ENCODE measurements at regions not wholly inside any gene's neighbourhood (a gene's known extent, or its start where the extent isn't known, plus 50 kb on each side); places are given as distances from the start of the nearest gene placed in this dataset.
"Not testable (repeated sequence)": the region's sequence is repeated elsewhere in the genome, so short reads cannot be mapped to it uniquely, and the experiment has no call there.

- DNase-seq = no peak
- TF ChIP-seq EZH2phosphoT487 (IDR thresholded peaks at IDR 0.05; ENCODE audit: borderline replicate concordance, low read length) = no peak
- TF ChIP-seq EZH2 (IDR thresholded peaks at IDR 0.05; ENCODE audit: low read length, unreplicated experiment) = no peak
- TF ChIP-seq CTCF (conservative IDR thresholded peaks at IDR 0.05; ENCODE audit: low read depth, low read length) = no peak
- no peak for ATAC-seq
- intact Hi-C loops (cut with micrococcal nuclease) = no loop called here
- no peaks in the 10 kb centered on the region for H3K27me3 ChIP-seq (ENCODE audit: low read length)
- no peaks in the 10 kb centered on the region for H3K9me2 ChIP-seq (replicated peaks; ENCODE audit: low read length)
- no peaks in the 10 kb centered on the region for H3K36me3 ChIP-seq (ENCODE audit: low read depth, low read length)
- no peak overlapping the region for H3K9ac ChIP-seq (ENCODE audit: low read length)
- H3K4me2 ChIP-seq (ENCODE audit: low read length) = no peak overlapping the region
- no peaks in the 10 kb centered on the region for H3K79me2 ChIP-seq (ENCODE audit: low read length)
- no TSS peak for BruUV-seq (replicated peaks)
- no peak overlapping the region for H3K27ac ChIP-seq (ENCODE audit: low read length)
- no peak overlapping the region for H2AFZ ChIP-seq (ENCODE audit: low read length)
- H3K9me3 ChIP-seq (ENCODE audit: low read length) = no peaks in the 10 kb centered on the region
- H3K4me3 ChIP-seq (ENCODE audit: low read length) = no peak overlapping the region
- CTCF ChIA-PET = no interaction called here
- no peaks in the 10 kb centered on the region for H3K4me1 ChIP-seq (ENCODE audit: insufficient read depth, low read length)
- POLR2A ChIA-PET (ENCODE audit: unreplicated experiment) = no interaction called here
- H4K20me1 ChIP-seq (ENCODE audit: low read length) = no peaks in the 10 kb centered on the region
- H3F3A ChIP-seq (ENCODE audit: low read length, unreplicated experiment) = no peaks in the 10 kb centered on the region
These were observed 328.6 kb downstream of the CYLC2 start for GRCh38 chr9:103323699-103324098.

- Histone ChIP-seq H3K4me3 (ENCODE audit: low read length) (no peak overlapping the region), H3K9me3 (ENCODE audit: low read length) (no peaks in the 10 kb centered on the region), H3K79me2 (ENCODE audit: low read length) (no peaks in the 10 kb centered on the region), H3K9me2 (replicated peaks; ENCODE audit: low read length) (no peaks in the 10 kb centered on the region), H3K4me2 (ENCODE audit: low read length) (no peak overlapping the region), H3K9ac (ENCODE audit: low read length) (no peak overlapping the region), H3K27ac (ENCODE audit: low read length) (no peak overlapping the region), H3F3A (ENCODE audit: low read length, unreplicated experiment) (no peaks in the 10 kb centered on the region), H3K4me1 (ENCODE audit: insufficient read depth, low read length) (no peaks in the 10 kb centered on the region), H3K36me3 (ENCODE audit: low read depth, low read length) (no peaks in the 10 kb centered on the region), H4K20me1 (ENCODE audit: low read length) (no peaks in the 10 kb centered on the region), H2AFZ (ENCODE audit: low read length) (no peak overlapping the region), H3K27me3 (ENCODE audit: low read length) (no peaks in the 10 kb centered on the region)
- intact Hi-C loops (cut with micrococcal nuclease) = no loop called here
- ChIA-PET POLR2A (ENCODE audit: unreplicated experiment) (no interaction called here), CTCF (interaction anchor here (0.6 kb wide), 1 partner anchor 30 kb away, joined by 4 read pairs; no protein-coding TSS in a partner anchor)
- TF ChIP-seq CTCF (conservative IDR thresholded peaks at IDR 0.05; ENCODE audit: low read depth, low read length) = no peak
- no peak for TF ChIP-seq EZH2 (IDR thresholded peaks at IDR 0.05; ENCODE audit: low read length, unreplicated experiment)
- TF ChIP-seq EZH2phosphoT487 (IDR thresholded peaks at IDR 0.05; ENCODE audit: borderline replicate concordance, low read length) = no peak
- DNase-seq (no peak), ATAC-seq (no peak)
- BruUV-seq (replicated peaks) = no TSS peak
These were observed 340.3 kb downstream of the CYLC2 start for GRCh38 chr9:103335461-103335860.

- no peak for ATAC-seq
- Histone ChIP-seq H3K9me2 (replicated peaks; ENCODE audit: low read length) (no peaks in the 10 kb centered on the region), H3K4me3 (ENCODE audit: low read length) (no peak overlapping the region), H3K4me1 (ENCODE audit: insufficient read depth, low read length) (no peaks in the 10 kb centered on the region), H3K9me3 (ENCODE audit: low read length) (no peaks in the 10 kb centered on the region), H3K36me3 (ENCODE audit: low read depth, low read length) (no peaks in the 10 kb centered on the region), H2AFZ (ENCODE audit: low read length) (no peak overlapping the region), H3K4me2 (ENCODE audit: low read length) (no peak overlapping the region), H3K27ac (ENCODE audit: low read length) (no peak overlapping the region), H4K20me1 (ENCODE audit: low read length) (no peaks in the 10 kb centered on the region), H3K79me2 (ENCODE audit: low read length) (no peaks in the 10 kb centered on the region), H3K27me3 (ENCODE audit: low read length) (no peaks in the 10 kb centered on the region), H3F3A (ENCODE audit: low read length, unreplicated experiment) (no peaks in the 10 kb centered on the region), H3K9ac (ENCODE audit: low read length) (no peak overlapping the region)
- no peak for TF ChIP-seq EZH2 (IDR thresholded peaks at IDR 0.05; ENCODE audit: low read length, unreplicated experiment)
- no peak for TF ChIP-seq EZH2phosphoT487 (IDR thresholded peaks at IDR 0.05; ENCODE audit: borderline replicate concordance, low read length)
- DNase-seq = no peak
- ChIA-PET POLR2A (ENCODE audit: unreplicated experiment) (no interaction called here), CTCF (no interaction called here)
- intact Hi-C loops (cut with micrococcal nuclease) = no loop called here
- BruUV-seq (replicated peaks) = no TSS peak
These were observed 359.9 kb downstream of the CYLC2 start for GRCh38 chr9:103355000-103355399.

GRCh38 chr9:103357980-103358379 is 362.8 kb downstream of the CYLC2 start:
- H3K4me3 ChIP-seq (ENCODE audit: low read length); DNase-seq; H3K36me3 ChIP-seq (ENCODE audit: low read depth, low read length); H3K4me1 ChIP-seq (ENCODE audit: insufficient read depth, low read length); ATAC-seq; H3K27me3 ChIP-seq (ENCODE audit: low read length); H3K27ac ChIP-seq (ENCODE audit: low read length); POLR2A ChIA-PET (ENCODE audit: unreplicated experiment); BruUV-seq (replicated peaks); H3K9me2 ChIP-seq (replicated peaks; ENCODE audit: low read length); H3K9ac ChIP-seq (ENCODE audit: low read length); H3F3A ChIP-seq (ENCODE audit: low read length, unreplicated experiment); H3K79me2 ChIP-seq (ENCODE audit: low read length); CTCF ChIA-PET; H4K20me1 ChIP-seq (ENCODE audit: low read length); intact Hi-C loops (cut with micrococcal nuclease); H2AFZ ChIP-seq (ENCODE audit: low read length); H3K9me3 ChIP-seq (ENCODE audit: low read length); H3K4me2 ChIP-seq (ENCODE audit: low read length): not testable (repeated sequence)
